ACC112 (cell line): ENCODE measurements at regions not wholly inside any gene's neighbourhood (a gene's known extent, or its start where the extent isn't known, plus 50 kb on each side); places are given as distances from the start of the nearest gene placed in this dataset.

Source experiments
- H2AFZ ChIP-seq: fragments of 200-600 bp; sonication (generic); one replicate; pipeline ENCODE4 v1.6.0; 2017; ENCODE audit warnings: antibody characterized with exemption, low read length; ENCODE audit not compliant: unreplicated experiment
- H3K27ac ChIP-seq: fragments of 200-600 bp; sonication (generic); 2 replicates; pipeline ENCODE4 v1.5.1; 2014; ENCODE audit warnings: low read depth, mild to moderate bottlenecking, antibody characterized with exemption, low read length, moderate library complexity
- H3K27me3 ChIP-seq: fragments of 200-600 bp; sonication (generic); 2 replicates; pipeline ENCODE4 v1.6.1; 2014; ENCODE audit warnings: mild to moderate bottlenecking, antibody characterized with exemption, low read length, moderate library complexity, mixed read lengths; ENCODE audit not compliant: insufficient read depth
- H3K36me3 ChIP-seq: fragments of 200-600 bp; sonication (generic); 2 replicates; pipeline ENCODE4 v1.6.1; 2016; ENCODE audit warnings: mild to moderate bottlenecking, antibody characterized with exemption, low read length, moderate library complexity, mixed read lengths; ENCODE audit not compliant: insufficient read depth
- H3K4me1 ChIP-seq: fragments of 200-600 bp; sonication (generic); one replicate; pipeline ENCODE4 v1.6.1; 2016; ENCODE audit warnings: low read length, mixed read lengths; ENCODE audit not compliant: insufficient read depth, unreplicated experiment, control insufficient read depth
- H3K4me3 ChIP-seq: fragments of 200-600 bp; sonication (generic); 2 replicates; pipeline ENCODE4 v1.5.1; 2014; ENCODE audit warnings: mild to moderate bottlenecking, low read depth, low read length
- H3K79me2 ChIP-seq: fragments of 200-600 bp; sonication (generic); one replicate; pipeline ENCODE4 v1.6.0; 2016; ENCODE audit warnings: low read length; ENCODE audit not compliant: control insufficient read depth, unreplicated experiment, insufficient read depth

- Histone ChIP-seq H2AFZ (no peak overlapping the region), H3K4me1 (no peaks in the 10 kb centered on the region), H3K79me2 (no peaks in the 10 kb centered on the region), H3K36me3 (no peaks in the 10 kb centered on the region), H3K27me3 (peaks cover 5% of the 10 kb centered on the region; the same call in 1 of the 2 replicates), H3K27ac (no peak overlapping the region), H3K4me3 (no peak overlapping the region)
Observed at GRCh38 chr11:81647374-81647773, 1086.3 kb downstream of the FAM181B start.

GRCh38 chr11:81644239-81644840 is 1089.3 kb downstream of the FAM181B start:
- Histone ChIP-seq H3K27ac (no peak overlapping the region), H3K27me3 (peaks cover 1% of the 10 kb centered on the region; the same call in 1 of the 2 replicates), H3K79me2 (no peaks in the 10 kb centered on the region), H3K4me3 (no peak overlapping the region), H3K36me3 (no peaks in the 10 kb centered on the region), H3K4me1 (no peaks in the 10 kb centered on the region), H2AFZ (no peak overlapping the region)

DNA sequence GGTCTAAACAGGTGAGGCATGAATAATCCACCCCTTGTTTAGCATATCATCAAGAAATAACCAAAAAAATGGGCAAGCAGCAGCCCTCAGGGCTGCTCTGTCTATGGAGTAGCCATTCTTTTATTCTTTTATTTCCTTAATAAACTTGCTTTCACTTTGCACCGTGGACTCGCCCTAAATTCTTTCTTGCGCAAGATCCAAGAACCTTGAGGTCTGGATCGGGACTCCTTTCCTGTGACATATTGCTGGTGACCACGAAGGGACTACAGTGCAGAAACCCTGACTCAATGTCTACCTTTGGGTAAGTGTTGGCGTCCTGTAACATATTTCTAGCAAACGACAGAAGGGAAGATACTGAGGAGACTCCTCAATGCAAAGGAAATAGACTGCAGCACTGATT is 1099.2 kb downstream of the FAM181B start:
- Histone ChIP-seq H2AFZ (no peak overlapping the region), H3K36me3 (no peaks in the 10 kb centered on the region), H3K4me1 (no peaks in the 10 kb centered on the region), H3K79me2 (no peaks in the 10 kb centered on the region), H3K27me3 (no peaks in the 10 kb centered on the region), H3K27ac (no peak overlapping the region), H3K4me3 (no peak overlapping the region)

DNA sequence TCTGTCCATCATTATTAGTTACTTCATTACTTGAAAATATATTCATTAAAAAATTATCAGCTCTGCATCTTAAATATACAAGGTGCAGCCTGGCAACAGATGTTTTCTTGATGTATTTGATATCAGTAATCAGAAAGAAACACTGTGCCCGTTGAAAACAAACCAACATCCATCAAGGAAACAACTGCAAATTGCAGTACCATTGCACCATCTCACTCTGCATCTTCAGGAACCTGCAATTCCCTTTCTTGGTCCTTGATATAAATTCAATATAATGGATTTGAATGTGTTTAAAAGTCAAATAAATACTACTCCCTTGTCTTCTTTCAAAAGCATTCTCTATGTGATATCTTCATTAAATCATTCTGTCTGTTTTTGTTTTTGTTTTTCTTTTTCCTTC is 1131.2 kb downstream of the FAM181B start:
- Histone ChIP-seq H3K27me3 (no peaks in the 10 kb centered on the region), H2AFZ (no peak overlapping the region), H3K27ac (no peak overlapping the region), H3K79me2 (no peaks in the 10 kb centered on the region), H3K36me3 (no peaks in the 10 kb centered on the region), H3K4me3 (no peak overlapping the region), H3K4me1 (no peaks in the 10 kb centered on the region)

GRCh38 chr11:81596704-81597103 is 1137.0 kb downstream of the FAM181B start:
- H3K4me3 ChIP-seq: no peak overlapping the region
- H3K4me1 ChIP-seq: no peaks in the 10 kb centered on the region

GRCh38 chr11:81585390-81585933 is 1148.2 kb downstream of the FAM181B start:
- Histone ChIP-seq H3K4me3 (no peak overlapping the region), H3K27ac (no peak overlapping the region), H3K79me2 (no peaks in the 10 kb centered on the region), H3K4me1 (no peaks in the 10 kb centered on the region), H3K36me3 (no peaks in the 10 kb centered on the region), H2AFZ (no peak overlapping the region), H3K27me3 (no peaks in the 10 kb centered on the region)

More at GRCh38 chr11:81596704-81597103, 1137.0 kb downstream of the FAM181B start:
- Histone ChIP-seq H3K27me3 (no peaks in the 10 kb centered on the region), H3K36me3 (no peaks in the 10 kb centered on the region), H3K79me2 (no peaks in the 10 kb centered on the region), H2AFZ (no peak overlapping the region), H3K27ac (no peak overlapping the region)

DNA sequence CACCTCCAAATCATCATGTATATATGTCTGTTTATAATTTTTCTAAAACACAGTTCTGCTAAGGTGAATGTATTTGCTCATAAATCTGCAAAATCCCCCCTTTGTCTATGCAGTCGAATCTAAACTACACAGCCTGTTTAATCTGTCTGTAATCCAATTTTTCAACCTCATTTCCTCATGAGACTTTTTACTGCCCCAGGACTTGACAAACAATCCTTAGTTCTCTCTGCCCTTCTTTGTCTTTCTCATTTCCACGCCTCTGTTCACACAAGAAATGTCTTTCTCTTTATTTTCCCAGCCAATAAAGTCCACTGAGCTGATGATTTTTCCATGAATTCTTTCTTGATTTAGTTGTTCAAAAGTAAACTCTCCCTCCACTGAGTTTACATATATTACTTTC is 1154.3 kb downstream of the FAM181B start:
- no peaks in the 10 kb centered on the region for H3K36me3 ChIP-seq
- no peak overlapping the region for H3K27ac ChIP-seq
- H2AFZ ChIP-seq: no peak overlapping the region
- no peaks in the 10 kb centered on the region for H3K4me1 ChIP-seq
- H3K4me3 ChIP-seq: no peak overlapping the region
- no peaks in the 10 kb centered on the region for H3K79me2 ChIP-seq
- no peaks in the 10 kb centered on the region for H3K27me3 ChIP-seq

- Histone ChIP-seq H3K4me3 (no peak overlapping the region), H3K27me3 (no peaks in the 10 kb centered on the region), H3K4me1 (no peaks in the 10 kb centered on the region), H2AFZ (no peak overlapping the region), H3K27ac (no peak overlapping the region), H3K36me3 (no peaks in the 10 kb centered on the region), H3K79me2 (no peaks in the 10 kb centered on the region)
Observed at GRCh38 chr11:81578571-81578970, 1155.1 kb downstream of the FAM181B start.

- H3K4me1 ChIP-seq: no peaks in the 10 kb centered on the region
- H3K4me3 ChIP-seq: no peak overlapping the region
- H3K36me3 ChIP-seq: no peaks in the 10 kb centered on the region
- H3K27ac ChIP-seq: no peak overlapping the region
- H3K79me2 ChIP-seq: no peaks in the 10 kb centered on the region
- no peak overlapping the region for H2AFZ ChIP-seq
- H3K27me3 ChIP-seq: no peaks in the 10 kb centered on the region
Observed at GRCh38 chr11:81574301-81574700, 1159.4 kb downstream of the FAM181B start.

- Histone ChIP-seq H3K27me3 (no peaks in the 10 kb centered on the region), H3K79me2 (no peaks in the 10 kb centered on the region), H3K27ac (no peak overlapping the region), H3K36me3 (no peaks in the 10 kb centered on the region), H3K4me1 (no peaks in the 10 kb centered on the region), H2AFZ (no peak overlapping the region), H3K4me3 (no peak overlapping the region)
Observed at GRCh38 chr11:81573367-81573766, 1160.3 kb downstream of the FAM181B start.

DNA sequence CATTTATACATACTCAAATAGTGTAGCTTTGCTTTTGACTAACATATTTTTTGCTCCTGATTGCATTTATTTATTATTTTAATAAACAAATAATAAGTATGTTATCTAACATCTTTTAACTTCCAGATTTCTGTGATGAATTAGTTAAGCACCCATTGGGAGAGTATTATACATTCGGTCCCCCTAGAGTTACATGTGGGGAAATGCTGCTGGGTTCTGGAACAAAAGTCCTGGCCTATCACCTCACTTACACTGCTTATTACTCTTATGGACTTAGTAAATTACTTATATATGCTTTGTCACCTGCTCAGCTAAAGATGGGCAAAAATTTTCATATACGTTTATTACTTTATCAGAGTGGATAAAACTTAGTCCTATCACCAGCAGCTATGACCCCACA is 1163.0 kb downstream of the FAM181B start:
- no peak overlapping the region for H3K4me3 ChIP-seq
- no peaks in the 10 kb centered on the region for H3K36me3 ChIP-seq
- no peaks in the 10 kb centered on the region for H3K79me2 ChIP-seq
- no peaks in the 10 kb centered on the region for H3K27me3 ChIP-seq
- H2AFZ ChIP-seq: no peak overlapping the region
- H3K4me1 ChIP-seq: no peaks in the 10 kb centered on the region
- H3K27ac ChIP-seq: no peak overlapping the region
